Suprapubic skin (tissue), 4 donors: ENCODE measurements at regions not wholly inside any gene's neighbourhood (a gene's known extent, or its start where the extent isn't known, plus 50 kb on each side); places are given as distances from the start of the nearest gene placed in this dataset.
"Not testable (repeated sequence)": the region's sequence is repeated elsewhere in the genome, so short reads cannot be mapped to it uniquely, and the experiment has no call there.

Source experiments
- DNase-seq, 2 donors: peaks; one replicate each; pipeline ENCODE4 v3.0.0-alpha.2; 2019; ENCODE audit warnings: low spot score in 2 of 2
- H3K27ac ChIP-seq: fragments of 200-600 bp; sonication (generic); one replicate; pipeline ENCODE4 v1.5.1; 2019
- H3K27me3 ChIP-seq: fragments of 200-600 bp; sonication (generic); one replicate; pipeline ENCODE4 v1.5.1; 2019
- H3K36me3 ChIP-seq: fragments of 200-600 bp; sonication (generic); one replicate; pipeline ENCODE4 v1.5.1; 2019
- H3K4me1 ChIP-seq: fragments of 200-600 bp; sonication (generic); one replicate; pipeline ENCODE4 v1.5.1; 2019
- H3K4me3 ChIP-seq: fragments of 200-600 bp; sonication (generic); one replicate; pipeline ENCODE4 v1.5.1; 2019; ENCODE audit warnings: mild to moderate bottlenecking
- H3K9me3 ChIP-seq: fragments of 200-600 bp; sonication (generic); one replicate; pipeline ENCODE4 v1.5.1; 2019
- POLR2A ChIP-seq, 2 donors: fragments of 450-650 bp; IDR thresholded peaks; one replicate each; pipeline ENCODE4 v1.6.1; 2017; ENCODE audit warnings: antibody characterized with exemption in 2 of 2, mild to moderate bottlenecking in 2 of 2, moderate library complexity in 2 of 2
- WGBS: methylation state at CpG from one replicate; pipeline ENCODE4 v1.1.5; 2018; 5-methylcytosine and 5-hydroxymethylcytosine counted together

DNA sequence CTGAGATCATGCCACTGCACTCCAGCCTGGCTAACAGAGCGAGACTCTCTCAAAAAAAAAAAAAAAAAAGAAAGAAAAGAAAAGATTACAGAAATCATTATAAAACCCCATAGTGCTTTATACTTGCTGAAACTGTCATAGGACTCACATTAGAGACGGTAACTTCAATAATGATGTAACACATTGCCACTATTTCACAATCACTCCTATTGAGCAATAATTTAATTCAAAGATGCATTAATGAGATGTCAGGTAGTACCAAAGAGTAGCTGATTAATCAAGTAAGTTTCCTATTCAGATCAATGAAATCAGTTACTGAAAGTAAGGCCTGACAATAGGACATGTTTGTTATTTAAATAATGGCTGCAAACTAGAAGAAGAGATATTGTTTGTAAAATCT lies 751.5 kb upstream of the ALG10B start:
- no peaks in the 10 kb centered on the region for H3K4me1 ChIP-seq
- no peak for TF ChIP-seq POLR2A (IDR thresholded peaks at IDR 0.05)
- DNase-seq: no peak
- 65% methylated on average over 2 of the region's 2 CpGs for WGBS
- H3K27me3 ChIP-seq: no peaks in the 10 kb centered on the region
- no peaks in the 10 kb centered on the region for H3K9me3 ChIP-seq
- H3K4me3 ChIP-seq: no peak overlapping the region
- H3K36me3 ChIP-seq: no peaks in the 10 kb centered on the region
- no peak overlapping the region for H3K27ac ChIP-seq

DNA sequence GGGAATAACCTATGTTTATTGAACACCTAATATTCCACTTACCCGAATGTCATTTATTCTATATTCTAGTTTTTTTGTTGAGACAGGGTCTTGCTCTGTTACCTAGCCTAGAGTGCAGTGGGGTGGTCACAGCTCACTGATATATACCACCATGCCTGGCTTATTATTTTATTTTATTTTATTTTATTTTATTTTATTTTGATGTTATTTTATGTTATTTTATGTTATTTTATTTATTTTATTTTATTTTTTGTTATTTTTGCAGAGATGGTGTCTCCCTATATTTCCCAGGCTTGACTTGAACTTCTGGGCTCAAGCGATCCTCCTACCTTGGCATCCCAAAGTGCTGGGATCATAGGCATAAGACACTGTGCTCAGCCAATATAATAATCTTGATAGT lies 746.0 kb upstream of the ALG10B start:
- not testable (repeated sequence) for H3K9me3 ChIP-seq, H3K36me3 ChIP-seq, H3K4me3 ChIP-seq, DNase-seq, H3K27me3 ChIP-seq, H3K4me1 ChIP-seq, H3K27ac ChIP-seq
- WGBS: 91% methylated on average over 2 of the region's 2 CpGs
